Mucosa of rectum (tissue), 2 donors: ENCODE measurements at regions not wholly inside any gene's neighbourhood (a gene's known extent, or its start where the extent isn't known, plus 50 kb on each side); places are given as distances from the start of the nearest gene placed in this dataset.
"Not testable (repeated sequence)": the region's sequence is repeated elsewhere in the genome, so short reads cannot be mapped to it uniquely, and the experiment has no call there.

Source experiments
- H3K27ac ChIP-seq, 2 donors: one replicate each; pipeline ENCODE4 v1.7.0; 2013; ENCODE audit warnings: inconsistent platforms in 2 of 2, low read depth in 2 of 2, low read length in 2 of 2
- H3K27me3 ChIP-seq, 2 donors: one replicate each; pipeline ENCODE4 v1.7.0; 2013; ENCODE audit warnings: low read length in 2 of 2; ENCODE audit not compliant: control insufficient read depth in 2 of 2, insufficient read depth in 2 of 2
- H3K36me3 ChIP-seq, 2 donors: one replicate each; pipeline ENCODE4 v1.7.0; 2013; ENCODE audit warnings: low read length in 2 of 2; ENCODE audit not compliant: control insufficient read depth in 2 of 2, insufficient read depth in 2 of 2
- H3K4me1 ChIP-seq, 2 donors: one replicate each; pipeline ENCODE4 v1.7.0; 2013; ENCODE audit warnings: low read length in 2 of 2, mild to moderate bottlenecking in 1 of 2; ENCODE audit not compliant: control insufficient read depth in 2 of 2, insufficient read depth in 2 of 2
- H3K4me3 ChIP-seq, 2 donors: one replicate each; pipeline ENCODE4 v1.7.0; 2013; ENCODE audit warnings: low read length in 2 of 2
- H3K9ac ChIP-seq, 2 donors: one replicate each; pipeline ENCODE4 v1.7.0; 2013; ENCODE audit warnings: low read length in 2 of 2, low read depth in 1 of 2, mild to moderate bottlenecking in 1 of 2
- H3K9me3 ChIP-seq, 2 donors: one replicate each; pipeline ENCODE4 v1.7.0; 2013; ENCODE audit warnings: low read length in 2 of 2; ENCODE audit not compliant: control insufficient read depth in 2 of 2
- donor health status: healthy.
- donor health status: Normal muscosa, but diverticular disease.

DNA sequence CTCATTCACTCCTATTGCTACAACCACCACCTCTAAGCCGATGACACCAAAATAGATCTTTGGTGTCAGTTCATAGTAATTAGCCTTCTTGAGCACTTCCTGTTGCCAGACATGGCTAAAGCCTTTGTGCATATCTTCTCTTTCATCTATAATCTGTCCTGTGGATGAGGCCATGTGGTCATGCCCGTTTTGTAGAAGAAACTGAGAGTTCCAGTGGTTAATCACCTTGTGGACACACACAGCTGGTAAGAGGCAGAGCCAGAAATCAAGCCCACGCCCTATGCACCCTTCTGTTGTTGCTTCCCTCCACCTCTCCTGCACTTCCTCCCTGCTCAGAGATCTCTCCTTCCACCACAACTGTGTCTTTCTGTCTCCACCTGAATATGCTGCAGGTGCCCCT, 285.1 kb upstream of the PFKP start:
- H3K9ac ChIP-seq = no peak overlapping the region
- no peak overlapping the region for H3K27ac ChIP-seq
- H3K36me3 ChIP-seq = no peaks in the 10 kb centered on the region
- peaks cover 0 to 2% of the 10 kb centered on the region in 2 donors for H3K9me3 ChIP-seq
- no peak overlapping the region for H3K4me3 ChIP-seq
- H3K4me1 ChIP-seq = no peaks in the 10 kb centered on the region
- H3K27me3 ChIP-seq = no peaks in the 10 kb centered on the region

DNA sequence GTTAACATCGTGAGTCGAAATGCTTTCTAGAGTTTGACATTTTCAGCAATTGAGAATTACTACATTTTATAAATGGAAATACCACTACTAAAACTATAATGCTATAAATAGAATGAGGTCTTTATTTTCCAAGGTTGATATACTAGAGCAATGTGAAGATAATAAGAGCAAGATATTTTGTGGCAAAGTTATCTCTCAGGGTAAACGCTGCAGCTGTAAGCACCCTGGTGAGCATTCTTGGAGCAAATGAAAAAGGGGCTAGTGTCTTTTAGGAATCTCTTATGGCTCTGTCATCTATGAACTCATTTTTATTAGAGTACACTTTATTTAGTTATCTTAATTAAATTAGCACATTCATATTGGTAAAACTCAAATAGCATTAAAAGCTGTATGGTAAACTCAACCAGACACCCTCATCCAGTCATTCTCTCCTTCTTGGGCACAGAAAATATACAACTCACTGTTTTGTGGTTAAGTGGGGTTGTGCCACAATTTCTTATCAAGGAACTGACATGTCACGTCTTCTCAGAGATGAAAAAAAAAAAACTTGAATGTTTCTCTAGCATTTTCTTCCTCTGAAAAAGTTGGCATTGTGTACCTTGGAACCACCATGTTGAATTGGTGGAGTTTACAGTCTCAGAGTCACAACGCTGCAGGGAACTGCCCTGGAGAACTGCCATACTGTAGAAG, 289.5 kb upstream of the PFKP start:
- H3K36me3 ChIP-seq = no peaks in the 10 kb centered on the region
- H3K27ac ChIP-seq = no peak overlapping the region
- H3K4me3 ChIP-seq = no peak overlapping the region
- no peaks in the 10 kb centered on the region for H3K27me3 ChIP-seq
- H3K9ac ChIP-seq = no peak overlapping the region
- H3K9me3 ChIP-seq = peaks cover 0 to 2% of the 10 kb centered on the region in 2 donors
- no peaks in the 10 kb centered on the region for H3K4me1 ChIP-seq

DNA sequence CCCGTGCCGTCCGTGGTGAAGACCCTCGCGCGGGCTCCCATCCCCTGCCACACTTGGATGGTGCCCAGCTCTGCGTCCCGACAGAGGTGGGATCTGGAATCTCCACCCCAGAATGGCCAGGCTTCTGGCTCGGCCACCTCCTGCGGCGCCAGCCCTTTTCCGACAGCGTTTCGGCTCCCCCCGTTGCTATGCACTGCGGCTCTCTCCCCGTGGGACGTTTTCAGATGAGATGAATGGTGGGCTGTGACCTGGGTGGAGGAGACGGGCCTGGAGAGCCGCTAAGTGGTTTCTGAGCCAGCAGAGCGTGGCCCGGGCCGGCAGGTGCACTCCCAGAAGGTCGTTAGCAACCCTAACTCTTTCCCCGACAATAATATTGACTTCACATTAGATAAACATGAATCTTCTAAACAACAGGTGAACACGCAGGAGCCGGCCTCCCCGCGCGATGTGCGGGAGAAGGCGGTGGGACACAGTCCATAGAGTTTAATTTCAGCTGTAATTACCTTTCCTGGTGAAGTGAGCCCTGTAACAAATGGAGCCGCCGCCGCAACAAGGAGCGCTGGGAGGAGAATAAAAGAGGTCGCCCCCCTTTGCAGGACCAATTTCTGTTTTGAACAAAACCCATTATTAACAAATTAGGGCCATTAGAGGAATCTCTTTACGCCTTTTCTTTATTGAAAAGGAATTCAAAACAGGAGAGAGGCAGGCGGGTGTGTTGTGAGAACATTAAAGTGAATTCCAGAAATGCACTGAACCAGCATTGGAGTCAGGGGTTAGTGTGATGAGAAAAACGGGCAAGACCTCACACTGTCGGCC, 294.3 kb upstream of the PFKP start:
- H3K9ac ChIP-seq = no peak overlapping the region
- H3K27ac ChIP-seq = no peak overlapping the region
- no peak overlapping the region for H3K4me3 ChIP-seq
- H3K36me3 ChIP-seq = no peaks in the 10 kb centered on the region
- peaks cover 0 to 2% of the 10 kb centered on the region in 2 donors for H3K9me3 ChIP-seq
- no peaks in the 10 kb centered on the region for H3K4me1 ChIP-seq
- H3K27me3 ChIP-seq = no peaks in the 10 kb centered on the region

DNA sequence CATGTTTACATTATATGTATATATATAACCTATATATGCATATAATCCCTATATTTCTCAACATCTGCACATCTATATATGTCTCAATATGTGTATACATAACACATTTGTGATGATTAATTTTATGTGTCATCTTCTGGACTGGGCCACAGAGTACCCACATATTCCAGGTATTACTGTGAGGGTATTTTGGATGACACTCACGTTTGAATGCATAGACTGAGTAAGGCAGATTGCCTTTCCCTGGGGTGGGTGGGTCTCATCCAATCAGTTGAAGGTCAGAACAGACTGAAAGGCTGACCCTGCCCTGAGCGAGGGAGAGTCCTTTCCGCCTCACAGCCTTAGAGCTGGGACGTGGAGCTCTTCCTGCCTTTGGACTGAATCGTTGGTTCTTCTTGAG, 295.2 kb upstream of the PFKP start:
- H3K9ac ChIP-seq = no peak overlapping the region
- H3K36me3 ChIP-seq = no peaks in the 10 kb centered on the region
- H3K9me3 ChIP-seq = peaks cover 0 to 2% of the 10 kb centered on the region in 2 donors
- H3K4me3 ChIP-seq = no peak overlapping the region
- no peaks in the 10 kb centered on the region for H3K4me1 ChIP-seq
- H3K27me3 ChIP-seq = no peaks in the 10 kb centered on the region
- no peak overlapping the region for H3K27ac ChIP-seq

DNA sequence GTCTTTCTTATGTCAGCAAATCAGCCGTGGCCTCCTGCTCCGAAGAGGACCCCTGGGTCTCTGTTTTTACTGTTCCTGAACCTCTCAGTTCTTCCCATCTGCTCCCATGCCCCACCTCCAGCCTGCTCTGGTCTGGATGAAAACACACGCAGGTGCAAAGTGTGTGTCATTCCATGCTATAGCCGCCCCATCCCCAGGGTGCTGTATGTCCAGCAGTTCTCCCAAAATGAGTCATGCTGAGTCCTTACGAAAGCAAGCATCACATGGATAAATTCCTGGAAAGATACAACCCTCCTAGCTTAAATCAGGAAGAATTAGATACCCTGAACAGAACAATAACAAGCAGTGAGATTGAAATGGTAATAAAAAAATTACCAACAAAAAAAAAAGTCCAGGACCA, 300.1 kb upstream of the PFKP start:
- H3K9me3 ChIP-seq, H3K27me3 ChIP-seq, H3K4me3 ChIP-seq, H3K4me1 ChIP-seq, H3K9ac ChIP-seq, H3K36me3 ChIP-seq, H3K27ac ChIP-seq: not testable (repeated sequence)

DNA sequence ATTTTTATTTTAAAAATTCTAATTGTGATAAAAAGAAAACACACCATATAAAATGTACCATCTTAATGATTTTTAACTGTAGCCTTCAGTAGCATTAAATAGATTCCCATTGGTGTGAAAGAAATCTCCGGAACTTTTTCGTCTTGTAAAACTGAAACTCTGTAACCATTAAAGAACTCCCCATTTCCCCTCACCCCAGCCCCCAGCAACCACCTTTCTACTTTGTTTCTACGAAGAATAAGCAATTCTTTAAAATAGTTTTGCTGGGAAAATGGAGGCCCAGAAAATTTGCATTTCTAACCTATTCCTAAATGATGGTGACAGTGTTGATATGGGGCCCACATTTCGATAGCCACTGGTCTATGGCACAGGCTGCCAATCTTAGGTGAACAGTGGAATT, 305.4 kb upstream of the PFKP start:
- no peaks in the 10 kb centered on the region for H3K4me1 ChIP-seq
- H3K4me3 ChIP-seq = no peak overlapping the region
- H3K36me3 ChIP-seq = no peaks in the 10 kb centered on the region
- no peak overlapping the region for H3K27ac ChIP-seq
- no peaks in the 10 kb centered on the region for H3K9me3 ChIP-seq
- no peak overlapping the region for H3K9ac ChIP-seq
- H3K27me3 ChIP-seq = no peaks in the 10 kb centered on the region

DNA sequence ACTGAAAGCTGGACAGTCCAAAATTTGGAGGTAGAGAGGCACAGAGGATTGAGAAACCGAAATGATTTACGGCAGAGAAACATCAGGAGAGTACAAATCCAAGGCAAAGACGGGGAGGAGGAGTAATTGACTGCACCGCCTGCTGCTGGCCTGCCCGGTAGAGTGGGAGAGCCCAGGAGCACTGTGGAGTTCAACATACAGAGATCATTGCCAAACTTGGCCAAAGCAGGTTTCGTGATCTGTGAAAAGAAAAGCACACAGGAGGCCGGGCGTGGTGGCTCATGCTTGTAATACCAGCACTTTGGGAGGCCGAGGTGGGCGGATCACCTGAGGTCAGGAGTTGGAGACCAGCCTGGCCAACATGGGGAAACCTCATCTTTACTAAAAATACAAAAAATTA, 306.0 kb upstream of the PFKP start:
- Histone ChIP-seq H3K9me3 (no peaks in the 10 kb centered on the region), H3K4me1 (no peaks in the 10 kb centered on the region), H3K36me3 (no peaks in the 10 kb centered on the region), H3K4me3 (no peak overlapping the region), H3K9ac (no peak overlapping the region), H3K27me3 (no peaks in the 10 kb centered on the region), H3K27ac (no peak overlapping the region)

DNA sequence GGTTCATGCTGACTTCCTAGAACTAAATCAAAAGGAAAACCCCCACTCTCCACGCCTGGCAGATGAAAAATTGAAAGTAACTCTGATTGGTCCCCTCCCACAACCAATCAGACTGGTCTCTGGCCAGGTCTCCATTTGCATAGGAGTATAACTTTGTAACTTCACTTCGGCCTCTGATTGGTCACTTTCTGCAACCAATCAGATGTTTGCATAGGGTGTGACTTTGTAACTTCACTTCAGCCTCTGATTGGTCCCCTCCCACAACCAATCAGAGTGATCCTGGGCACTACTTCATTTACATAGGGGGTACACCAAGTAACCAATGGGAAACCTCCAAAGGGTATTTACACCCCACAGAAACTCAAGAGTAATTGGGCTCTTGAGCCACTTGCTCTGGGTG, 306.6 kb upstream of the PFKP start:
- no peak overlapping the region for H3K4me3 ChIP-seq
- no peaks in the 10 kb centered on the region for H3K4me1 ChIP-seq
- H3K36me3 ChIP-seq = no peaks in the 10 kb centered on the region
- no peak overlapping the region for H3K27ac ChIP-seq
- H3K9ac ChIP-seq = no peak overlapping the region
- H3K9me3 ChIP-seq = no peaks in the 10 kb centered on the region
- no peaks in the 10 kb centered on the region for H3K27me3 ChIP-seq

DNA sequence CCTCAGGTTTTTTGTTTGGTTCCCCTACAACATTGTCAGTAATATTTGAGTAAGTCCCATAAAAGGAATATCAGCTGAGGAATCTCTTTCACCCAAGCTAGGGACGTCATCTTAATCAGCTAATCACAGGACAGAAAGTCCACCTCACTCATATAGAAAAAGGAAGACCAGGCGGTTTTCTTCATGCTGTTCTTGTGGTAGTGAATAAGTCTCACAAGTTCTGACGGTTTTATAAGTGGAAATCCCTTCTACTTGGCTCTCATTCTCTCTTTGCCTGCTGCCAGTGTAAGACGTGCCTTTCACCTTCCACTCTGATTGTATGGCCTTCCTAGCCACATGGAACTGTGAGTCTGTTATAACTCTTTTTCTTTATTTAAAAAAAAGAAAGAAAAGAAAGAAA, 308.1 kb upstream of the PFKP start:
- no peak overlapping the region for H3K4me3 ChIP-seq
- H3K9ac ChIP-seq = no peak overlapping the region
- H3K4me1 ChIP-seq = no peaks in the 10 kb centered on the region
- H3K9me3 ChIP-seq = no peaks in the 10 kb centered on the region
- no peak overlapping the region for H3K27ac ChIP-seq
- H3K36me3 ChIP-seq = no peaks in the 10 kb centered on the region
- H3K27me3 ChIP-seq = no peaks in the 10 kb centered on the region

DNA sequence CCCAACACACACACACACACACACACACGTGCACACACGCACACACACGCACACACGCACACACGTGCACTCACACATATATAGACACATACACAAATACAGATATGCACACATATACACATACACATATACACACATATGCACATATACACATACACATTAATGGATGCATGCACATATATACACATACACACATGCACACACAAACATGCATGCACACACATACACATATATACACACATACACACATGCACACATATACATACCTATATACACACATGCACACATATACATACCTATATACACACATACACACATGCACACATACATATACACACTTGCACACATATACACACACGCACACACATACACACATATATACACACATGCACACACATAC, 312.4 kb upstream of the PFKP start:
- Histone ChIP-seq H3K27ac (no peak overlapping the region), H3K9ac (no peak overlapping the region), H3K4me1 (no peaks in the 10 kb centered on the region), H3K4me3 (no peak overlapping the region), H3K27me3 (no peaks in the 10 kb centered on the region), H3K36me3 (no peaks in the 10 kb centered on the region), H3K9me3 (no peaks in the 10 kb centered on the region)
